ENCODE measurements at regions not wholly inside any gene's neighbourhood (a gene's known extent, or its start where the extent isn't known, plus 50 kb on each side); places are given as distances from the start of the nearest gene placed in this dataset.

- Histone ChIP-seq H3K4me2 (no peak overlapping the region), H3K27ac (no peak overlapping the region), H3K36me3 (ENCODE audit: insufficient read depth) (no peaks in the 10 kb centered on the region), H3K4me1 (ENCODE audit: low read depth, poor library complexity, severe bottlenecking) (no peaks in the 10 kb centered on the region), H2AFZ (ENCODE audit: low read depth) (no peak overlapping the region), H3K27me3 (ENCODE audit: insufficient read depth, low read depth) (no peaks in the 10 kb centered on the region), H3K9ac (no peak overlapping the region), H4K20me1 (ENCODE audit: insufficient read depth) (no peaks in the 10 kb centered on the region), H3K4me3 (IDR thresholded peaks at IDR 0.05; ENCODE audit: insufficient read depth, low read depth, low read length) (no peak overlapping the region), H3K79me2 (ENCODE audit: insufficient read depth, low read depth) (no peaks in the 10 kb centered on the region)
- TF ChIP-seq, protein P1, sequence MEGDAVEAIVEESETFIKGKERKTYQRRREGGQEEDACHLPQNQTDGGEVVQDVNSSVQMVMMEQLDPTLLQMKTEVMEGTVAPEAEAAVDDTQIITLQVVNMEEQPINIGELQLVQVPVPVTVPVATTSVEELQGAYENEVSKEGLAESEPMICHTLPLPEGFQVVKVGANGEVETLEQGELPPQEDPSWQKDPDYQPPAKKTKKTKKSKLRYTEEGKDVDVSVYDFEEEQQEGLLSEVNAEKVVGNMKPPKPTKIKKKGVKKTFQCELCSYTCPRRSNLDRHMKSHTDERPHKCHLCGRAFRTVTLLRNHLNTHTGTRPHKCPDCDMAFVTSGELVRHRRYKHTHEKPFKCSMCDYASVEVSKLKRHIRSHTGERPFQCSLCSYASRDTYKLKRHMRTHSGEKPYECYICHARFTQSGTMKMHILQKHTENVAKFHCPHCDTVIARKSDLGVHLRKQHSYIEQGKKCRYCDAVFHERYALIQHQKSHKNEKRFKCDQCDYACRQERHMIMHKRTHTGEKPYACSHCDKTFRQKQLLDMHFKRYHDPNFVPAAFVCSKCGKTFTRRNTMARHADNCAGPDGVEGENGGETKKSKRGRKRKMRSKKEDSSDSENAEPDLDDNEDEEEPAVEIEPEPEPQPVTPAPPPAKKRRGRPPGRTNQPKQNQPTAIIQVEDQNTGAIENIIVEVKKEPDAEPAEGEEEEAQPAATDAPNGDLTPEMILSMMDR (conservative IDR thresholded peaks at IDR 0.05; ENCODE audit: low read depth, low read length) = no peak
These were observed 765.4 kb downstream of the TMEM182 start for GRCh38 chr2:103527278-103527677.

DNA sequence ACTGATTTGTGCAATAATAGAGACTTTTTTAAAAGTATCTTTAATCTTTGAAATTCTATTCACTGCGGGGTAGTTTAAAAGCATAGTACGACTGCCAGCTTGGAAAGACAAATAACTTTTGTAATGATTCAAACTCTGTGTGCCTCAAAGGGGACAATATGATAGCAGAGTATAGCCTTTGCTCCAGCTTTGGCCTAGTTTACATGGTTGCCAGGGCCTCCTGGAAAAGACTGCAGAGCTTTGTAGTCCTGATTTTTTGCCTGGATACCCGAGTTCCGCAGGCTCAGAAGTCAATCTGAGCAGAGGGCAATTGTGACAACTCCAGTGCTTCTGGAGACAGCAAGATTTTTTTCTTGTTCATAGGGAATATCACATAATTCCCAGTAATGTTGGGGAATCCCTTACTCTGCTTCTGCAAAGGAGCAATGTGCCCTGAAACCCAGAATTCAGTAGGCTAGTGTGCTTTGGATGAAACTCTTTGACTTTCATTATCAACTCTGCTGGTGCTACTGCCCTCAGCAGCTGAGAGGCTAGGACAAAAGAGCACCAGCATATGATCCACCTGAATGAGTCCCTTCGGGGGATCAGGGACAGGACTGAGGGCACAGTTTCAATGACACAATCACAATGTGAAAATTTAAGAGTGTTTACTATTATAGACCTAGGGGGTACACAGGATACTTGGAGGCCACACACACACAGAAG is 768.1 kb downstream of the TMEM182 start:
- TF ChIP-seq, protein P1 (conservative IDR thresholded peaks at IDR 0.05; ENCODE audit: low read depth, low read length) = no peak
- H3K36me3 ChIP-seq (ENCODE audit: insufficient read depth) = no peaks in the 10 kb centered on the region
- no peaks in the 10 kb centered on the region for H3K79me2 ChIP-seq (ENCODE audit: insufficient read depth, low read depth)

GRCh38 chr2:103552775-103553174 is 790.9 kb downstream of the TMEM182 start:
- H2AFZ ChIP-seq (ENCODE audit: low read depth) = no peak overlapping the region
- TF ChIP-seq, protein P1 (conservative IDR thresholded peaks at IDR 0.05; ENCODE audit: low read depth, low read length) = no peak

More for the DNA sequence above, 768.1 kb downstream of the TMEM182 start:
- Histone ChIP-seq H4K20me1 (ENCODE audit: insufficient read depth) (no peaks in the 10 kb centered on the region), H3K4me2 (no peak overlapping the region), H3K27ac (no peak overlapping the region), H3K4me3 (IDR thresholded peaks at IDR 0.05; ENCODE audit: insufficient read depth, low read depth, low read length) (no peak overlapping the region), H3K4me1 (ENCODE audit: low read depth, poor library complexity, severe bottlenecking) (no peaks in the 10 kb centered on the region), H3K27me3 (ENCODE audit: insufficient read depth, low read depth) (no peaks in the 10 kb centered on the region), H2AFZ (ENCODE audit: low read depth) (no peak overlapping the region), H3K9ac (no peak overlapping the region)

DNA sequence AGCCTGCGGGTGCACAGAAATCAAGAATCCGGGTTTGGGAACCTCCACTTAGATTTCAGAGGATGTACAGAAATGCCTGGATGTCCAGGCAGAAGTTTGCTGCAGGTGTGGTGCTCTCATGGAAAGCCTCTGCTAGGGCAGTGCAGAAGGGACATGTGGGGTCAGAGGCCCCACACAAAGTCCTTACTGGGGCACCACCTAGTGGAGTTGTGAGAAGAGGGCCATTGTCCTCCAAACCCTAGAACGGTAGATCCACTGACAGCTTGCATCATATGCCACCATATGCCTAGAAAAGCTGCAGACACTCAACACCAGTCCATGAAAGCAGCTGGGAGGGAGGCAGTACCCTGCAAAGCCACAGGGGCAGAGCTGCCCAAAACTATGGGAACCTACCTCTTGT is 833.0 kb downstream of the TMEM182 start:
- Histone ChIP-seq H3K4me3 (IDR thresholded peaks at IDR 0.05; ENCODE audit: insufficient read depth, low read depth, low read length) (no peak overlapping the region), H3K27me3 (ENCODE audit: insufficient read depth, low read depth) (no peaks in the 10 kb centered on the region)

More at GRCh38 chr2:103552775-103553174, 790.9 kb downstream of the TMEM182 start:
- Histone ChIP-seq H3K9ac (no peak overlapping the region), H3K4me3 (IDR thresholded peaks at IDR 0.05; ENCODE audit: insufficient read depth, low read depth, low read length) (no peak overlapping the region), H3K27me3 (ENCODE audit: insufficient read depth, low read depth) (no peaks in the 10 kb centered on the region), H3K36me3 (ENCODE audit: insufficient read depth) (no peaks in the 10 kb centered on the region), H4K20me1 (ENCODE audit: insufficient read depth) (no peaks in the 10 kb centered on the region), H3K4me1 (ENCODE audit: low read depth, poor library complexity, severe bottlenecking) (no peaks in the 10 kb centered on the region), H3K27ac (no peak overlapping the region), H3K79me2 (ENCODE audit: insufficient read depth, low read depth) (no peaks in the 10 kb centered on the region), H3K4me2 (no peak overlapping the region)

More for the DNA sequence above, 833.0 kb downstream of the TMEM182 start:
- H3K79me2 ChIP-seq (ENCODE audit: insufficient read depth, low read depth) = no peaks in the 10 kb centered on the region
- no peak overlapping the region for H2AFZ ChIP-seq (ENCODE audit: low read depth)
- no peak overlapping the region for H3K27ac ChIP-seq
- H3K4me2 ChIP-seq = no peak overlapping the region
- H3K4me1 ChIP-seq (ENCODE audit: low read depth, poor library complexity, severe bottlenecking) = no peaks in the 10 kb centered on the region
- no peak overlapping the region for H3K9ac ChIP-seq
- H4K20me1 ChIP-seq (ENCODE audit: insufficient read depth) = no peaks in the 10 kb centered on the region
- TF ChIP-seq, protein P1 (conservative IDR thresholded peaks at IDR 0.05; ENCODE audit: low read depth, low read length) = no peak
- H3K36me3 ChIP-seq (ENCODE audit: insufficient read depth) = no peaks in the 10 kb centered on the region
